Stimulated activated naive CD4-positive, alpha-beta T cell treated with Interleukin-2 at 50 U/mL for 16 hours (primary cell): ENCODE measurements at regions not wholly inside any gene's neighbourhood (a gene's known extent, or its start where the extent isn't known, plus 50 kb on each side); places are given as distances from the start of the nearest gene placed in this dataset.

Experiments used
- DNase-seq: peaks from one replicate; lab custom pipeline; 2025; lab: John Stamatoyannopoulos, UW

GRCh38 chr5:128591598-128592455 is 53.8 kb upstream of the FBN2 start:
- no peak for DNase-seq

GRCh38 chr5:128596071-128596470 is 58.0 kb upstream of the FBN2 start:
- no peak for DNase-seq

GRCh38 chr5:128597156-128597555 is 59.1 kb upstream of the FBN2 start:
- no peak for DNase-seq

GRCh38 chr5:128613128-128613527 is 75.1 kb upstream of the FBN2 start:
- no peak for DNase-seq

GRCh38 chr5:128613766-128614165 is 75.7 kb upstream of the FBN2 start:
- DNase-seq: no peak

GRCh38 chr5:128615578-128615977 is 77.5 kb upstream of the FBN2 start:
- no peak for DNase-seq

- DNase-seq: no peak
Measured at GRCh38 chr5:128626536-128627090, 88.6 kb upstream of the FBN2 start.

GRCh38 chr5:128627939-128628338 is 89.9 kb upstream of the FBN2 start:
- DNase-seq: no peak

GRCh38 chr5:128629157-128629556 is 91.1 kb upstream of the FBN2 start:
- no peak for DNase-seq

- no peak for DNase-seq
Measured at GRCh38 chr5:128630121-128630520, 92.1 kb upstream of the FBN2 start.

- DNase-seq: no peak
Measured at GRCh38 chr5:128631771-128632170, 93.7 kb upstream of the FBN2 start.

- DNase-seq: no peak
Measured at GRCh38 chr5:128632264-128632663, 94.2 kb upstream of the FBN2 start.

- no peak for DNase-seq
Measured at GRCh38 chr5:128633901-128634300, 95.9 kb upstream of the FBN2 start.

- no peak for DNase-seq
Measured at GRCh38 chr5:128635379-128635778, 97.3 kb upstream of the FBN2 start.

- DNase-seq: no peak
Measured at GRCh38 chr5:128636361-128636760, 98.3 kb upstream of the FBN2 start.

- DNase-seq: no peak
Measured at GRCh38 chr5:128637031-128637430, 99.0 kb upstream of the FBN2 start.

- no peak for DNase-seq
Measured at GRCh38 chr5:128641861-128642260, 103.8 kb upstream of the FBN2 start.

- DNase-seq: no peak
Measured at GRCh38 chr5:128644863-128645262, 106.8 kb upstream of the FBN2 start.

- DNase-seq: no peak
Measured at GRCh38 chr5:128645581-128645980, 107.5 kb upstream of the FBN2 start.

- DNase-seq: no peak
Measured at GRCh38 chr5:128646176-128646575, 108.1 kb upstream of the FBN2 start.

GRCh38 chr5:128649192-128649591 is 111.1 kb upstream of the FBN2 start:
- no peak for DNase-seq

GRCh38 chr5:128662997-128663396 is 125.0 kb upstream of the FBN2 start:
- DNase-seq: no peak

GRCh38 chr5:128665747-128666355 is 127.8 kb upstream of the FBN2 start:
- no peak for DNase-seq
